H9 (cell line): ENCODE measurements at regions not wholly inside any gene's neighbourhood (a gene's known extent, or its start where the extent isn't known, plus 50 kb on each side); places are given as distances from the start of the nearest gene placed in this dataset.

Source experiments
- DNase-seq: peaks from one replicate; pipeline ENCODE4 v3.0.0-alpha.2; 2017
- H2AFZ ChIP-seq: one replicate; pipeline ENCODE4 v1.6.1; 2013; ENCODE audit warnings: mild to moderate bottlenecking, low read length, control low read depth, moderate library complexity
- H2AK5ac ChIP-seq: 2 replicates; pipeline ENCODE4 v1.6.1; 2013; ENCODE audit warnings: low read length, control low read depth, mixed read lengths; ENCODE audit not compliant: insufficient read length
- H2BK120ac ChIP-seq: one replicate; pipeline ENCODE4 v1.6.1; 2013; ENCODE audit warnings: low read depth, mild to moderate bottlenecking, low read length, control low read depth, inconsistent platforms; ENCODE audit not compliant: poor library complexity, severe bottlenecking
- H2BK12ac ChIP-seq: 2 replicates; pipeline ENCODE4 v1.6.1; 2013; ENCODE audit warnings: low read length, control low read depth, mixed read lengths, low read depth; ENCODE audit not compliant: insufficient read length
- H2BK15ac ChIP-seq: 2 replicates; pipeline ENCODE4 v1.6.1; 2013; ENCODE audit warnings: low read depth, low read length, control low read depth
- H2BK20ac ChIP-seq: one replicate; pipeline ENCODE4 v1.6.1; 2013; ENCODE audit warnings: low read depth, mild to moderate bottlenecking, low read length, control low read depth, inconsistent platforms; ENCODE audit not compliant: poor library complexity, severe bottlenecking
- H2BK5ac ChIP-seq: 2 replicates; pipeline ENCODE4 v1.6.1; 2013; ENCODE audit warnings: low read length, control low read depth, mixed read lengths; ENCODE audit not compliant: insufficient read length
- H3K14ac ChIP-seq: 2 replicates; pipeline ENCODE4 v1.6.1; 2013; ENCODE audit warnings: low read length, control low read depth; ENCODE audit not compliant: insufficient read depth
- H3K18ac ChIP-seq: 2 replicates; pipeline ENCODE4 v1.6.1; 2013; ENCODE audit warnings: low read depth, mild to moderate bottlenecking, mixed read lengths, low read length, control low read depth; ENCODE audit not compliant: insufficient read length
- H3K23ac ChIP-seq: 2 replicates; pipeline ENCODE4 v1.6.1; 2013; ENCODE audit warnings: low read length, control low read depth, mixed read lengths, low read depth; ENCODE audit not compliant: insufficient read length
- H3K23me2 ChIP-seq: 2 replicates; pipeline ENCODE4 v1.6.1; 2013; ENCODE audit warnings: low read depth, mild to moderate bottlenecking, mixed read lengths, low read length, control low read depth; ENCODE audit not compliant: insufficient read length, poor library complexity, severe bottlenecking
- H3K27ac ChIP-seq: 2 replicates; pipeline ENCODE4 v1.5.1; 2013; ENCODE audit warnings: low read length, control low read depth, mixed read lengths, low read depth; ENCODE audit not compliant: insufficient read length
- H3K27me3 ChIP-seq: 2 replicates; pipeline ENCODE4 v1.6.1; 2013; ENCODE audit warnings: low read length, control low read depth, inconsistent platforms; ENCODE audit not compliant: insufficient read depth
- H3K4ac ChIP-seq: 2 replicates; pipeline ENCODE4 v1.6.1; 2013; ENCODE audit warnings: low read depth, mild to moderate bottlenecking, control low read depth, inconsistent platforms, low read length, moderate library complexity
- H3K4me1 ChIP-seq: 2 replicates; pipeline ENCODE4 v1.6.1; 2013; ENCODE audit warnings: low read length, control low read depth, inconsistent platforms; ENCODE audit not compliant: insufficient read depth
- H3K4me2 ChIP-seq: 2 replicates; pipeline ENCODE4 v1.6.1; 2013; ENCODE audit warnings: low read length, control low read depth, mixed read lengths; ENCODE audit not compliant: insufficient read length, insufficient read depth
- H3K56ac ChIP-seq: 2 replicates; pipeline ENCODE4 v1.6.1; 2013; ENCODE audit warnings: low read depth, mild to moderate bottlenecking, mixed read lengths, low read length, control low read depth; ENCODE audit not compliant: insufficient read length
- H3K79me1 ChIP-seq: 2 replicates; pipeline ENCODE4 v1.6.1; 2013; ENCODE audit warnings: low read depth, mild to moderate bottlenecking, moderate library complexity, low read length, control low read depth, inconsistent platforms; ENCODE audit not compliant: insufficient read depth, poor library complexity, severe bottlenecking
- H3K79me2 ChIP-seq: 2 replicates; pipeline ENCODE4 v1.6.1; 2013; ENCODE audit warnings: low read length, control low read depth, inconsistent platforms; ENCODE audit not compliant: insufficient read depth
- H3K9ac ChIP-seq: 2 replicates; pipeline ENCODE4 v1.6.1; 2013; ENCODE audit warnings: low read length, control low read depth, mixed read lengths; ENCODE audit not compliant: insufficient read length; ENCODE audit errors: extremely low read depth
- H3K9me3 ChIP-seq: one replicate; pipeline ENCODE4 v1.6.1; 2013; ENCODE audit warnings: low read depth, low read length, inconsistent platforms; ENCODE audit not compliant: control insufficient read depth
- H3T11ph ChIP-seq: one replicate; pipeline ENCODE4 v1.6.1; 2013; ENCODE audit warnings: mild to moderate bottlenecking, low read length, control low read depth, inconsistent platforms
- H4K20me1 ChIP-seq: one replicate; pipeline ENCODE4 v1.6.1; 2013; ENCODE audit not compliant: control insufficient read depth, insufficient read length, insufficient read depth
- H4K5ac ChIP-seq: 2 replicates; pipeline ENCODE4 v1.6.1; 2013; ENCODE audit warnings: low read depth, mild to moderate bottlenecking, mixed read lengths, low read length, control low read depth; ENCODE audit not compliant: insufficient read length
- H4K8ac ChIP-seq: replicated peaks from 2 replicates; pipeline ENCODE4 v1.6.1; 2013; ENCODE audit warnings: low read length, control low read depth, mixed read lengths, low read depth; ENCODE audit not compliant: insufficient read length
- H4K91ac ChIP-seq: 2 replicates; pipeline ENCODE4 v1.6.1; 2013; ENCODE audit warnings: low read depth, mild to moderate bottlenecking, moderate library complexity, mixed read lengths, low read length, control low read depth; ENCODE audit not compliant: insufficient read length
- H3K27ac Mint-ChIP-seq, 3 experiments: 2 replicates in 2 of 3; 3 replicates in 1 of 3; pipeline ENCODE4 v1.8.0; 2020 to 2021; ENCODE audit warnings: mixed read lengths in 3 of 3, mild to moderate bottlenecking in 1 of 3, moderate library complexity in 1 of 3
- H3K27me3 Mint-ChIP-seq: 2 replicates; pipeline ENCODE4 v1.8.0; 2021; ENCODE audit warnings: low read depth, mild to moderate bottlenecking, moderate library complexity, mixed read lengths
- H3K36me3 Mint-ChIP-seq, 3 experiments: 2 replicates in 2 of 3; 3 replicates in 1 of 3; pipeline ENCODE4 v1.8.0; 2020 to 2021; ENCODE audit warnings: low read depth in 3 of 3, mixed read lengths in 3 of 3; ENCODE audit not compliant: insufficient read depth in 1 of 3
- H3K4me1 Mint-ChIP-seq, 2 experiments: 2 replicates each; pipeline ENCODE4 v1.8.0; 2020; ENCODE audit warnings: mixed read lengths in 2 of 2
- H3K4me3 Mint-ChIP-seq, 2 experiments: 2 replicates in 1 of 2; 3 replicates in 1 of 2; pipeline ENCODE4 v1.8.0; 2020 to 2021; ENCODE audit warnings: mild to moderate bottlenecking in 2 of 2, mixed read lengths in 2 of 2, moderate library complexity in 1 of 2
- H3K9me3 Mint-ChIP-seq, 2 experiments: 2 replicates in 1 of 2; 3 replicates in 1 of 2; pipeline ENCODE4 v1.8.0; 2020; ENCODE audit warnings: mild to moderate bottlenecking in 2 of 2, mixed read lengths in 2 of 2, moderate library complexity in 1 of 2
- WGBS: extraction: QIAGEN DNeasy Blood & Tissue Kit; methylation state at CpG from one replicate; pipeline ENCODE4 v1.1.7; 2013; ENCODE audit warnings: missing lambda C conversion rate, low lambda C conversion rate, mixed read lengths; ENCODE audit not compliant: insufficient read length; ENCODE audit errors: extremely low coverage; 5-methylcytosine and 5-hydroxymethylcytosine counted together
- TF ChIP-seq, protein P1 (sequence below): fragments of 200-600 bp; sonication (generic); conservative IDR thresholded peaks from 3 replicates; pipeline ENCODE4 v1.8.0; 2021; ENCODE audit warnings: antibody characterized with exemption, mild to moderate bottlenecking

DNA sequence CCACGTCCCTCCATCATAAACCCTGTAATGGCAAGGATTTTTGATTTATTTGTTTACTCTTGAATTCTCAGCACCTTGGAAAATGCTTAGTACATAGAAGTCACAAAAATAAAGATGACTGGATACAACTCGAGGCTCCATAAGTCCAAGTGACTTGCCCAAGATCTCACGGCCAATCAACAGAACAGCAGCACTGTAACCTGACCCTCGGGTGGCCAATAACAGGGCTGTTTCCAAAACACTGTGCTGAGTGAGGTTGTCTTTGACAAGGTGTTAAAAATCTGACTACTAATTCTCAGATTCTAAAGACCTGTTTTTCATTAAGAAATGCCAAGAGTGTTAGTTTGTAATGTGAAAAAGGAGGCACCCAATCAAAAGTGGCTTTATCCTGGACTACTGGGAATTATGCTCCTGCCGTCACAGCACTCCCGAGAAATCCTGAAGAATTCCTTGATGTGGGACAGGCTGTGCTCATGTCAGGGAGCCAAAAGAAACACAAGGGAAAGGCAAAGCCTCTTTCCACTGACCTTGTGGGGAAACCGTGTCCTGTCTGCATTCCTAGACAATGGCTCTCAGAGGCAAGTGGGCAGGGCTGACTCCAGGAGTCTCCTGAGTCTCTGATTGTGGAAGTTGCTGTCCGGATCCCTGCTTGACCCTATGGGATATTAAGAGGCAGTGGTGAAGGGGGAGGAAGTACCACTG is 204.7 kb upstream of the PELI2 start:
- no peak overlapping the region for H3T11ph ChIP-seq
- no peaks in the 10 kb centered on the region for H3K79me2 ChIP-seq
- H4K91ac ChIP-seq, result no peak overlapping the region
- no peak overlapping the region for H2AFZ ChIP-seq
- H4K20me1 ChIP-seq, result no peaks in the 10 kb centered on the region
- no peak overlapping the region for H3K56ac ChIP-seq
- H3K9me3 ChIP-seq, result no peaks in the 10 kb centered on the region
- H2BK15ac ChIP-seq, result no peak overlapping the region
- no peak overlapping the region for H3K14ac ChIP-seq
- H3K27me3 ChIP-seq, result no peaks in the 10 kb centered on the region
- Mint-ChIP-seq H3K9me3 (peaks cover 0 to 3% of the 10 kb centered on the region in 2 experiments; a peak in 1 of 5 replicates), H3K4me1 (peaks cover 26 to 27% of the 10 kb centered on the region in 2 experiments), H3K36me3 (no peaks in the 10 kb centered on the region), H3K27me3 (no peaks in the 10 kb centered on the region), H3K27ac (no peak overlapping the region; a peak in 1 of 7 replicates), H3K4me3 (no peak overlapping the region)
- no peak for DNase-seq
- WGBS, result no CpG with 5 or more reads among the region's 8 CpGs
- no peak overlapping the region for H3K4me2 ChIP-seq
- no peak overlapping the region for H4K8ac ChIP-seq
- no peak overlapping the region for H2BK12ac ChIP-seq
- no peak overlapping the region for H2BK5ac ChIP-seq
- H2BK120ac ChIP-seq, result no peak overlapping the region
- H3K23me2 ChIP-seq, result no peaks in the 10 kb centered on the region
- no peak overlapping the region for H3K9ac ChIP-seq
- H2AK5ac ChIP-seq, result no peak overlapping the region
- H3K4me1 ChIP-seq, result no peaks in the 10 kb centered on the region; the same call in 1 of the 2 replicates
- H3K27ac ChIP-seq, result no peak overlapping the region
- no peaks in the 10 kb centered on the region for H3K79me1 ChIP-seq
- H3K4ac ChIP-seq, result no peak overlapping the region
- TF ChIP-seq, protein P1, sequence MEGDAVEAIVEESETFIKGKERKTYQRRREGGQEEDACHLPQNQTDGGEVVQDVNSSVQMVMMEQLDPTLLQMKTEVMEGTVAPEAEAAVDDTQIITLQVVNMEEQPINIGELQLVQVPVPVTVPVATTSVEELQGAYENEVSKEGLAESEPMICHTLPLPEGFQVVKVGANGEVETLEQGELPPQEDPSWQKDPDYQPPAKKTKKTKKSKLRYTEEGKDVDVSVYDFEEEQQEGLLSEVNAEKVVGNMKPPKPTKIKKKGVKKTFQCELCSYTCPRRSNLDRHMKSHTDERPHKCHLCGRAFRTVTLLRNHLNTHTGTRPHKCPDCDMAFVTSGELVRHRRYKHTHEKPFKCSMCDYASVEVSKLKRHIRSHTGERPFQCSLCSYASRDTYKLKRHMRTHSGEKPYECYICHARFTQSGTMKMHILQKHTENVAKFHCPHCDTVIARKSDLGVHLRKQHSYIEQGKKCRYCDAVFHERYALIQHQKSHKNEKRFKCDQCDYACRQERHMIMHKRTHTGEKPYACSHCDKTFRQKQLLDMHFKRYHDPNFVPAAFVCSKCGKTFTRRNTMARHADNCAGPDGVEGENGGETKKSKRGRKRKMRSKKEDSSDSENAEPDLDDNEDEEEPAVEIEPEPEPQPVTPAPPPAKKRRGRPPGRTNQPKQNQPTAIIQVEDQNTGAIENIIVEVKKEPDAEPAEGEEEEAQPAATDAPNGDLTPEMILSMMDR, result no peak
- H4K5ac ChIP-seq, result no peak overlapping the region
- H3K23ac ChIP-seq, result no peak overlapping the region
- no peak overlapping the region for H3K18ac ChIP-seq
- no peak overlapping the region for H2BK20ac ChIP-seq
